ENCODE measurements at regions not wholly inside any gene's neighbourhood (a gene's known extent, or its start where the extent isn't known, plus 50 kb on each side); places are given as distances from the start of the nearest gene placed in this dataset.

- Histone ChIP-seq H3K27ac (ENCODE audit: low read depth) (no peak overlapping the region), H3K4me1 (ENCODE audit: insufficient read depth) (no peaks in the 10 kb centered on the region), H3K36me3 (ENCODE audit: insufficient read depth) (no peaks in the 10 kb centered on the region), H3K4me3 (ENCODE audit: low read depth, low read length) (no peak overlapping the region)
- WGBS: 92% methylated on average over 6 of the region's 6 CpGs
- DNase-seq (ENCODE audit: extremely low spot score): no peak
These were observed 378.5 kb downstream of the RFPL4B start for GRCh38 chr6:112725541-112726085.

GRCh38 chr6:112735129-112735528, 388.0 kb downstream of the RFPL4B start:
- H3K4me1 ChIP-seq (ENCODE audit: insufficient read depth): no peaks in the 10 kb centered on the region
- no peak for DNase-seq (ENCODE audit: extremely low spot score)
- WGBS: 89% methylated on average over 1 of the region's 1 CpG
- no peak overlapping the region for H3K4me3 ChIP-seq (ENCODE audit: low read depth, low read length)
- H3K27ac ChIP-seq (ENCODE audit: low read depth): no peak overlapping the region
- H3K36me3 ChIP-seq (ENCODE audit: insufficient read depth): peaks cover 2% of the 10 kb centered on the region

GRCh38 chr6:112739766-112740165, 392.6 kb downstream of the RFPL4B start:
- DNase-seq (ENCODE audit: extremely low spot score): no peak
- Histone ChIP-seq H3K27ac (ENCODE audit: low read depth) (no peak overlapping the region), H3K4me1 (ENCODE audit: insufficient read depth) (no peaks in the 10 kb centered on the region), H3K4me3 (ENCODE audit: low read depth, low read length) (no peak overlapping the region), H3K36me3 (ENCODE audit: insufficient read depth) (no peaks in the 10 kb centered on the region)

- Histone ChIP-seq H3K27ac (ENCODE audit: low read depth) (no peak overlapping the region), H3K36me3 (ENCODE audit: insufficient read depth) (no peaks in the 10 kb centered on the region), H3K4me1 (ENCODE audit: insufficient read depth) (no peaks in the 10 kb centered on the region), H3K4me3 (ENCODE audit: low read depth, low read length) (no peak overlapping the region)
- DNase-seq (ENCODE audit: extremely low spot score): no peak
- 97% methylated on average over 1 of the region's 1 CpG for WGBS
These were observed 396.2 kb downstream of the RFPL4B start for GRCh38 chr6:112743323-112743722.

- H3K27ac ChIP-seq (ENCODE audit: low read depth): no peak overlapping the region
- no peaks in the 10 kb centered on the region for H3K4me1 ChIP-seq (ENCODE audit: insufficient read depth)
- H3K4me3 ChIP-seq (ENCODE audit: low read depth, low read length): no peak overlapping the region
- WGBS: 62% methylated on average over 4 of the region's 4 CpGs
- DNase-seq (ENCODE audit: extremely low spot score): no peak
- H3K36me3 ChIP-seq (ENCODE audit: insufficient read depth): no peaks in the 10 kb centered on the region
These were observed 397.7 kb downstream of the RFPL4B start for GRCh38 chr6:112744827-112745226.

GRCh38 chr6:112745765-112746164, 398.6 kb downstream of the RFPL4B start:
- no peak for DNase-seq (ENCODE audit: extremely low spot score)
- no peaks in the 10 kb centered on the region for H3K36me3 ChIP-seq (ENCODE audit: insufficient read depth)
- H3K4me3 ChIP-seq (ENCODE audit: low read depth, low read length): no peak overlapping the region
- WGBS: 54% methylated on average over 1 of the region's 1 CpG
- H3K4me1 ChIP-seq (ENCODE audit: insufficient read depth): no peaks in the 10 kb centered on the region
- no peak overlapping the region for H3K27ac ChIP-seq (ENCODE audit: low read depth)

- 78% methylated on average over 5 of the region's 5 CpGs for WGBS
- DNase-seq (ENCODE audit: extremely low spot score): no peak
- no peaks in the 10 kb centered on the region for H3K4me1 ChIP-seq (ENCODE audit: insufficient read depth)
- H3K4me3 ChIP-seq (ENCODE audit: low read depth, low read length): no peak overlapping the region
- H3K27ac ChIP-seq (ENCODE audit: low read depth): no peak overlapping the region
- H3K36me3 ChIP-seq (ENCODE audit: insufficient read depth): no peaks in the 10 kb centered on the region
These were observed 402.5 kb downstream of the RFPL4B start for GRCh38 chr6:112749673-112750072.

- 81% methylated on average over 2 of the region's 2 CpGs for whole genome bisulfite sequencing
These were observed 405.2 kb downstream of the RFPL4B start for GRCh38 chr6:112752305-112752704.

GRCh38 chr6:112752791-112753190, 405.7 kb downstream of the RFPL4B start:
- DNase-seq (ENCODE audit: extremely low spot score): no peak
- H3K4me3 ChIP-seq (ENCODE audit: low read depth, low read length): no peak overlapping the region
- H3K36me3 ChIP-seq (ENCODE audit: insufficient read depth): no peaks in the 10 kb centered on the region
- no peaks in the 10 kb centered on the region for H3K4me1 ChIP-seq (ENCODE audit: insufficient read depth)
- no peak overlapping the region for H3K27ac ChIP-seq (ENCODE audit: low read depth)

More at GRCh38 chr6:112752305-112752704, 405.2 kb downstream of the RFPL4B start:
- Histone ChIP-seq H3K36me3 (ENCODE audit: insufficient read depth) (no peaks in the 10 kb centered on the region), H3K4me3 (ENCODE audit: low read depth, low read length) (no peak overlapping the region), H3K27ac (ENCODE audit: low read depth) (no peak overlapping the region), H3K4me1 (ENCODE audit: insufficient read depth) (no peaks in the 10 kb centered on the region)
- DNase-seq (ENCODE audit: extremely low spot score): no peak

GRCh38 chr6:112760831-112761230, 413.7 kb downstream of the RFPL4B start:
- no peak for DNase-seq (ENCODE audit: extremely low spot score)
- no peaks in the 10 kb centered on the region for H3K36me3 ChIP-seq (ENCODE audit: insufficient read depth)
- no peak overlapping the region for H3K4me3 ChIP-seq (ENCODE audit: low read depth, low read length)
- no peak overlapping the region for H3K27ac ChIP-seq (ENCODE audit: low read depth)
- H3K4me1 ChIP-seq (ENCODE audit: insufficient read depth): no peaks in the 10 kb centered on the region

GRCh38 chr6:112761740-112762139, 414.6 kb downstream of the RFPL4B start:
- Histone ChIP-seq H3K27ac (ENCODE audit: low read depth) (no peak overlapping the region), H3K4me1 (ENCODE audit: insufficient read depth) (no peaks in the 10 kb centered on the region), H3K36me3 (ENCODE audit: insufficient read depth) (no peaks in the 10 kb centered on the region), H3K4me3 (ENCODE audit: low read depth, low read length) (no peak overlapping the region)
- WGBS: 89% methylated on average over 2 of the region's 2 CpGs
- DNase-seq (ENCODE audit: extremely low spot score): no peak

- H3K4me1 ChIP-seq (ENCODE audit: insufficient read depth): no peaks in the 10 kb centered on the region
- no peak for DNase-seq (ENCODE audit: extremely low spot score)
- 91% methylated on average over 2 of the region's 2 CpGs for WGBS
- H3K27ac ChIP-seq (ENCODE audit: low read depth): no peak overlapping the region
- no peak overlapping the region for H3K4me3 ChIP-seq (ENCODE audit: low read depth, low read length)
- H3K36me3 ChIP-seq (ENCODE audit: insufficient read depth): no peaks in the 10 kb centered on the region
These were observed 417.2 kb downstream of the RFPL4B start for GRCh38 chr6:112764377-112764776.

GRCh38 chr6:112770308-112770707, 423.2 kb downstream of the RFPL4B start:
- Histone ChIP-seq H3K27ac (ENCODE audit: low read depth) (no peak overlapping the region), H3K36me3 (ENCODE audit: insufficient read depth) (no peaks in the 10 kb centered on the region), H3K4me1 (ENCODE audit: insufficient read depth) (no peaks in the 10 kb centered on the region), H3K4me3 (ENCODE audit: low read depth, low read length) (no peak overlapping the region)
- DNase-seq (ENCODE audit: extremely low spot score): no peak
- 86% methylated on average over 2 of the region's 2 CpGs for WGBS

- no peak overlapping the region for H3K27ac ChIP-seq (ENCODE audit: low read depth)
- no peaks in the 10 kb centered on the region for H3K4me1 ChIP-seq (ENCODE audit: insufficient read depth)
- 0% methylated on average over 1 of the region's 1 CpG for WGBS
- no peak for DNase-seq (ENCODE audit: extremely low spot score)
- no peak overlapping the region for H3K4me3 ChIP-seq (ENCODE audit: low read depth, low read length)
- H3K36me3 ChIP-seq (ENCODE audit: insufficient read depth): no peaks in the 10 kb centered on the region
These were observed 426.1 kb downstream of the RFPL4B start for GRCh38 chr6:112773187-112773586.

- no peak for DNase-seq (ENCODE audit: extremely low spot score)
- H3K4me1 ChIP-seq (ENCODE audit: insufficient read depth): no peaks in the 10 kb centered on the region
- H3K27ac ChIP-seq (ENCODE audit: low read depth): no peak overlapping the region
- WGBS: 85% methylated on average over 4 of the region's 4 CpGs
- no peak overlapping the region for H3K4me3 ChIP-seq (ENCODE audit: low read depth, low read length)
- no peaks in the 10 kb centered on the region for H3K36me3 ChIP-seq (ENCODE audit: insufficient read depth)
These were observed 427.2 kb downstream of the RFPL4B start for GRCh38 chr6:112774319-112774718.
